CD4-positive, alpha-beta T cell treated with Interleukin-4 for 4 hours (primary cell): ENCODE measurements at regions not wholly inside any gene's neighbourhood (a gene's known extent, or its start where the extent isn't known, plus 50 kb on each side); places are given as distances from the start of the nearest gene placed in this dataset.
"Not testable (repeated sequence)": the region's sequence is repeated elsewhere in the genome, so short reads cannot be mapped to it uniquely, and the experiment has no call there.

ENCODE experiments used
- DNase-seq: peaks from one replicate; pipeline ENCODE4 v3.0.0-alpha.2; 2020

- DNase-seq, result no peak
Measured at GRCh38 chrX:13380211-13380610, 60.4 kb upstream of the ATXN3L start.

- not testable (repeated sequence) for DNase-seq
Measured at GRCh38 chrX:13378562-13379518, 59.0 kb upstream of the ATXN3L start.

- DNase-seq, result no peak
Measured at GRCh38 chrX:13377550-13377934, 57.7 kb upstream of the ATXN3L start.

GRCh38 chrX:13376857-13377549 is 57.1 kb upstream of the ATXN3L start:
- no peak for DNase-seq

- DNase-seq, result not testable (repeated sequence)
Measured at GRCh38 chrX:13375596-13375995, 55.7 kb upstream of the ATXN3L start.

- DNase-seq, result no peak
Measured at GRCh38 chrX:13374364-13374763, 54.5 kb upstream of the ATXN3L start.

- DNase-seq, result no peak
Measured at GRCh38 chrX:13373431-13374187, 53.8 kb upstream of the ATXN3L start.

GRCh38 chrX:13373027-13373426 is 53.2 kb upstream of the ATXN3L start:
- no peak for DNase-seq

GRCh38 chrX:13372203-13372980 is 52.5 kb upstream of the ATXN3L start:
- no peak for DNase-seq

- no peak for DNase-seq
Measured at GRCh38 chrX:13371186-13371585, 51.3 kb upstream of the ATXN3L start.

- DNase-seq, result no peak
Measured at GRCh38 chrX:13370713-13371112, 50.9 kb upstream of the ATXN3L start.
